GM23248 (cell line): ENCODE measurements at regions not wholly inside any gene's neighbourhood (a gene's known extent, or its start where the extent isn't known, plus 50 kb on each side); places are given as distances from the start of the nearest gene placed in this dataset.

ENCODE experiments used
- EZH2 ChIP-seq: fragments of 200-600 bp; sonication (generic); IDR thresholded peaks from 2 replicates; pipeline ENCODE4 v1.6.1; 2018; ENCODE audit warnings: antibody characterized with exemption, mild to moderate bottlenecking; ENCODE audit not compliant: insufficient read depth, poor library complexity, severe bottlenecking
- EZH2phosphoT487 ChIP-seq: fragments of 200-600 bp; sonication (generic); IDR thresholded peaks from 2 replicates; pipeline ENCODE4 v1.6.1; 2018; ENCODE audit warnings: antibody characterized with exemption, moderate library complexity, mild to moderate bottlenecking, low read depth; ENCODE audit not compliant: insufficient read depth

- TF ChIP-seq EZH2phosphoT487 (no peak), EZH2 (no peak)
Measured at GRCh38 chr14:42123526-42123925, 516.9 kb downstream of the LRFN5 start.
